A549 (cell line): ENCODE measurements at regions not wholly inside any gene's neighbourhood (a gene's known extent, or its start where the extent isn't known, plus 50 kb on each side); places are given as distances from the start of the nearest gene placed in this dataset.

Experiments used
- BCL3 ChIP-seq: fragments of >200 bp; sonication (Bioruptor Twin); formaldehyde crosslinking; IDR thresholded peaks from 3 replicates; pipeline ENCODE4 v1.6.1; 2016
- CBX8 ChIP-seq: fragments of 200-600 bp; sonication (generic); IDR thresholded peaks from 2 replicates; pipeline ENCODE4 v1.6.1; 2016
- CHD2 ChIP-seq: fragments of 150-350 bp; IDR thresholded peaks from 2 replicates; pipeline ENCODE4 v1.6.1; 2014; ENCODE audit warnings: low read length; ENCODE audit not compliant: partially characterized antibody
- CHD4 ChIP-seq: fragments of 200-600 bp; sonication (generic); IDR thresholded peaks from 2 replicates; pipeline ENCODE4 v1.6.1; 2016; ENCODE audit warnings: antibody characterized with exemption, mild to moderate bottlenecking, borderline replicate concordance
- CTCF ChIP-seq: fragments of >200 bp; sonication (Bioruptor Twin); formaldehyde crosslinking; IDR thresholded peaks from 3 replicates; pipeline ENCODE4 v1.5.1; 2016
- ELK1 ChIP-seq: fragments of 150-350 bp; IDR thresholded peaks from 2 replicates; pipeline ENCODE4 v1.6.1; 2014; ENCODE audit warnings: low read depth, mild to moderate bottlenecking, low read length
- JUN ChIP-seq, 2 experiments: fragments of >200 bp; sonication (Bioruptor Twin); formaldehyde crosslinking; IDR thresholded peaks; 2 replicates in 1 of 2; 3 replicates in 1 of 2; pipeline ENCODE4 v1.6.1; 2016 to 2017
- REST ChIP-seq: fragments of 200-600 bp; sonication (generic); IDR thresholded peaks from 2 replicates; pipeline ENCODE4 v1.6.1; 2016; ENCODE audit warnings: antibody characterized with exemption, mild to moderate bottlenecking, moderate library complexity
- RFX5 ChIP-seq: fragments of 450-650 bp; IDR thresholded peaks from 2 replicates; pipeline ENCODE4 v1.7.1; 2014; ENCODE audit warnings: antibody characterized with exemption, mild to moderate bottlenecking, moderate library complexity
- USF2 ChIP-seq: fragments of 450-650 bp; IDR thresholded peaks from 2 replicates; pipeline ENCODE4 v1.6.1; 2014; ENCODE audit warnings: antibody characterized with exemption
- ZFP36 ChIP-seq: fragments of 450-650 bp; IDR thresholded peaks from 2 replicates; pipeline ENCODE4 v1.6.1; 2014; ENCODE audit warnings: borderline replicate concordance; ENCODE audit not compliant: partially characterized antibody

- TF ChIP-seq CHD2 = no peak
- no peak for TF ChIP-seq USF2
- no peak for TF ChIP-seq REST
- TF ChIP-seq CTCF = no peak
- no peak for TF ChIP-seq BCL3
- TF ChIP-seq ELK1 = no peak
- TF ChIP-seq ZFP36 = no peak
- no peak for TF ChIP-seq CHD4
- no peak for TF ChIP-seq JUN (IDR thresholded peaks at IDR 0.05)
- no peak for TF ChIP-seq CBX8
- TF ChIP-seq RFX5 = no peak
Observed at GRCh38 chr10:2893991-2894390, 173.4 kb upstream of the PFKP start.
